KMS-11 (cell line): ENCODE measurements at regions not wholly inside any gene's neighbourhood (a gene's known extent, or its start where the extent isn't known, plus 50 kb on each side); places are given as distances from the start of the nearest gene placed in this dataset.

Experiments used
- H2AFZ ChIP-seq: fragments of 200-600 bp; sonication (generic); 2 replicates; pipeline ENCODE4 v1.6.1; 2016; ENCODE audit warnings: antibody characterized with exemption, mixed run types, low read depth
- H3K27ac ChIP-seq: fragments of 200-600 bp; sonication (generic); 2 replicates; pipeline ENCODE4 v1.6.1; 2016; ENCODE audit warnings: mild to moderate bottlenecking, mixed run types
- H3K27me3 ChIP-seq: fragments of 200-600 bp; sonication (generic); 2 replicates; pipeline ENCODE4 v1.6.1; 2017; ENCODE audit warnings: mild to moderate bottlenecking, low read depth, mixed run types, moderate library complexity; ENCODE audit not compliant: insufficient read depth
- H3K36me3 ChIP-seq: fragments of 200-600 bp; sonication (generic); 2 replicates; pipeline ENCODE4 v1.6.1; 2017; ENCODE audit warnings: mild to moderate bottlenecking, mixed run types; ENCODE audit not compliant: insufficient read depth
- H3K4me1 ChIP-seq: fragments of 200-600 bp; sonication (generic); 2 replicates; pipeline ENCODE4 v1.6.1; 2016; ENCODE audit warnings: mild to moderate bottlenecking, low read depth, mixed run types; ENCODE audit not compliant: poor library complexity, severe bottlenecking
- H3K4me2 ChIP-seq: fragments of 200-600 bp; sonication (generic); 2 replicates; pipeline ENCODE4 v1.7.0; 2016; ENCODE audit warnings: mild to moderate bottlenecking, mixed run types
- H3K4me3 ChIP-seq: fragments of 200-600 bp; sonication (generic); IDR thresholded peaks from 2 replicates; pipeline ENCODE4 v1.6.1; 2017; ENCODE audit warnings: low read depth, low read length, mixed read lengths; ENCODE audit not compliant: insufficient read depth
- H3K79me2 ChIP-seq: fragments of 200-600 bp; sonication (generic); 2 replicates; pipeline ENCODE4 v1.6.1; 2016; ENCODE audit warnings: low read depth, mixed run types; ENCODE audit not compliant: insufficient read depth
- H3K9ac ChIP-seq: fragments of 200-600 bp; sonication (generic); 2 replicates; pipeline ENCODE4 v1.6.1; 2016; ENCODE audit warnings: mild to moderate bottlenecking, mixed run types
- H4K20me1 ChIP-seq: fragments of 200-600 bp; sonication (generic); 2 replicates; pipeline ENCODE4 v1.6.1; 2016; ENCODE audit warnings: mild to moderate bottlenecking, mixed run types; ENCODE audit not compliant: insufficient read depth
- TF ChIP-seq, protein P1 (sequence below): fragments of 200-600 bp; sonication (generic); conservative IDR thresholded peaks from 2 replicates; pipeline ENCODE4 v1.6.1; 2017; ENCODE audit warnings: low read depth, mild to moderate bottlenecking, antibody characterized with exemption, low read length, moderate library complexity, mixed read lengths

DNA sequence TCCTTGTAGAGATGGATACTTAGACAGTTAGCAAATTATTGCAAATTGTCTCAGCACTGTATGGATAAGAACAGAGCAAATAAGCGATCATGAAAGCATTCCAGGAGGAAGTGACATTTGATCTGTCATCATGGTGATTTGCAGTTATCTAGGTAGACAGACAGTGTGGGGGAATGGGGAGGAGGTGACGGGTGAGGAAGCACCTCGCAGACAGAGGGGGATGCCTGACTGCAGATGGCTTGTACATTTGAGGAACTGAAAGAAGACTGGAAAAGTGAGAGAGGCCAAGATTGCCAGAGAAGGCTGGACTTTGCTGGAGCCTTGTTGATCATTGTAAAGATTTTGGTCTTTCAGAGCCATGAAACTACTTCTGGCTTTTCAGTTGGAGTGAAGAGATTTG, 318.2 kb upstream of the CELF2 start:
- H3K4me2 ChIP-seq = no peak overlapping the region
- H3K36me3 ChIP-seq = no peaks in the 10 kb centered on the region
- TF ChIP-seq, protein P1, sequence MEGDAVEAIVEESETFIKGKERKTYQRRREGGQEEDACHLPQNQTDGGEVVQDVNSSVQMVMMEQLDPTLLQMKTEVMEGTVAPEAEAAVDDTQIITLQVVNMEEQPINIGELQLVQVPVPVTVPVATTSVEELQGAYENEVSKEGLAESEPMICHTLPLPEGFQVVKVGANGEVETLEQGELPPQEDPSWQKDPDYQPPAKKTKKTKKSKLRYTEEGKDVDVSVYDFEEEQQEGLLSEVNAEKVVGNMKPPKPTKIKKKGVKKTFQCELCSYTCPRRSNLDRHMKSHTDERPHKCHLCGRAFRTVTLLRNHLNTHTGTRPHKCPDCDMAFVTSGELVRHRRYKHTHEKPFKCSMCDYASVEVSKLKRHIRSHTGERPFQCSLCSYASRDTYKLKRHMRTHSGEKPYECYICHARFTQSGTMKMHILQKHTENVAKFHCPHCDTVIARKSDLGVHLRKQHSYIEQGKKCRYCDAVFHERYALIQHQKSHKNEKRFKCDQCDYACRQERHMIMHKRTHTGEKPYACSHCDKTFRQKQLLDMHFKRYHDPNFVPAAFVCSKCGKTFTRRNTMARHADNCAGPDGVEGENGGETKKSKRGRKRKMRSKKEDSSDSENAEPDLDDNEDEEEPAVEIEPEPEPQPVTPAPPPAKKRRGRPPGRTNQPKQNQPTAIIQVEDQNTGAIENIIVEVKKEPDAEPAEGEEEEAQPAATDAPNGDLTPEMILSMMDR = no peak
- no peaks in the 10 kb centered on the region for H3K27me3 ChIP-seq
- no peak overlapping the region for H3K4me3 ChIP-seq
- no peak overlapping the region for H3K27ac ChIP-seq
- no peaks in the 10 kb centered on the region for H3K4me1 ChIP-seq
- no peaks in the 10 kb centered on the region for H4K20me1 ChIP-seq
- H3K79me2 ChIP-seq = no peaks in the 10 kb centered on the region
- no peak overlapping the region for H3K9ac ChIP-seq
- no peak overlapping the region for H2AFZ ChIP-seq

DNA sequence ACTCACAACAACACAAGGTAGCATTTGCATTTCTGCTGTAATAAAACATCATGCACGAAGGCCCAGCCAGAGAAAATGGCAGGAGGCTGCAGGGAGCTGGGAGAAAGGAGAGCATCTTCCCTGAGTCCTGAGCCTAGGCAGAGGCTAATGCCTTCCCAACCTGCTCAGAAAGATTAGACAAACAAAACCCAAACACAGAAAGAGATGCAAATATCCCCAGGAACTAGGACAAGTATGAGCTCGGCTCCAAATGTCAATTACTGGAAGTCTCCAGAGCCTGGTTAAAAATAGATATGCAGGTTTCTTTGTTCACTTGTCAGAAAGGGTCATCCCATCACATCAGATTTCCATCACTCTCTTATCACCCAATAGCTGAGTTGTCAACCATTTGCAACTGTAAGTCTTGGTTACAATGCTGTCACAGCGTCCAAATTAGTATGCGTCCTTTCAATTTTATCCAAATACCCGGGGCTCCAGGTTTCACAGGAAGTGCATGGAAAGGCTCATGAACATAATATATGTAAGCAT, 316.5 kb upstream of the CELF2 start:
- H3K27me3 ChIP-seq = no peaks in the 10 kb centered on the region

GRCh38 chr10:10702211-10702610, 315.5 kb upstream of the CELF2 start:
- H3K36me3 ChIP-seq = no peaks in the 10 kb centered on the region
- H3K27me3 ChIP-seq = no peaks in the 10 kb centered on the region
- no peaks in the 10 kb centered on the region for H4K20me1 ChIP-seq
- no peaks in the 10 kb centered on the region for H3K79me2 ChIP-seq
- no peaks in the 10 kb centered on the region for H3K4me1 ChIP-seq
- no peak overlapping the region for H3K4me2 ChIP-seq
- H3K27ac ChIP-seq = no peak overlapping the region
- no peak overlapping the region for H3K4me3 ChIP-seq
- TF ChIP-seq, protein P1 = no peak
- H2AFZ ChIP-seq = no peak overlapping the region
- H3K9ac ChIP-seq = no peak overlapping the region

More for the DNA sequence above, 316.5 kb upstream of the CELF2 start:
- Histone ChIP-seq H3K79me2 (no peaks in the 10 kb centered on the region), H3K4me2 (no peak overlapping the region), H3K4me3 (no peak overlapping the region), H3K9ac (no peak overlapping the region), H3K36me3 (no peaks in the 10 kb centered on the region), H2AFZ (no peak overlapping the region), H3K27ac (no peak overlapping the region), H3K4me1 (no peaks in the 10 kb centered on the region), H4K20me1 (no peaks in the 10 kb centered on the region)
- TF ChIP-seq, protein P1 = no peak

DNA sequence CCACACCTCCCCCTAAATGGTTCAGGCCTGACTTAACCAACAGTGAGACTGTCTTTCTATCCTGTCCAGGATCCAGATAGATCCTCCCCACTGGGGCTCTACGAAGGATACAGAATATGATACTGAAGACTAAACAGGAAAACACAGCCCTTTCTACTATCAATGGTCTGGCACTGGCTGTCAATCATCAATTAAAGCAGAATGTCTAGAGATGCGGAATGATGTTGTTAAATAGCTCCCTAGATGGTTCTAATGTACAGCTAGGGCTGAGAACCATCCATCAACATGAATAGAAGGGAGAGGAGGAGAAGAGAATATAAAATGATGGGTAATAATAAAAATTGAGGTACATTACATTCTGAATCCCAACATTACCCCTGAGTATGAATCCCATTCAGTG, 314.3 kb upstream of the CELF2 start:
- Histone ChIP-seq H2AFZ (no peak overlapping the region), H3K27ac (no peak overlapping the region), H3K36me3 (no peaks in the 10 kb centered on the region), H3K9ac (no peak overlapping the region), H3K4me2 (no peak overlapping the region), H3K79me2 (no peaks in the 10 kb centered on the region), H4K20me1 (no peaks in the 10 kb centered on the region), H3K4me1 (no peaks in the 10 kb centered on the region), H3K4me3 (no peak overlapping the region), H3K27me3 (no peaks in the 10 kb centered on the region)
- TF ChIP-seq, protein P1 = no peak
